ENCODE measurements at regions not wholly inside any gene's neighbourhood (a gene's known extent, or its start where the extent isn't known, plus 50 kb on each side); places are given as distances from the start of the nearest gene placed in this dataset.

GRCh38 chr4:59518005-59518823, 1681.9 kb upstream of the ADGRL3 start:
- no peak for TF ChIP-seq POLR2A (IDR thresholded peaks at IDR 0.05)
- TF ChIP-seq, protein P1, sequence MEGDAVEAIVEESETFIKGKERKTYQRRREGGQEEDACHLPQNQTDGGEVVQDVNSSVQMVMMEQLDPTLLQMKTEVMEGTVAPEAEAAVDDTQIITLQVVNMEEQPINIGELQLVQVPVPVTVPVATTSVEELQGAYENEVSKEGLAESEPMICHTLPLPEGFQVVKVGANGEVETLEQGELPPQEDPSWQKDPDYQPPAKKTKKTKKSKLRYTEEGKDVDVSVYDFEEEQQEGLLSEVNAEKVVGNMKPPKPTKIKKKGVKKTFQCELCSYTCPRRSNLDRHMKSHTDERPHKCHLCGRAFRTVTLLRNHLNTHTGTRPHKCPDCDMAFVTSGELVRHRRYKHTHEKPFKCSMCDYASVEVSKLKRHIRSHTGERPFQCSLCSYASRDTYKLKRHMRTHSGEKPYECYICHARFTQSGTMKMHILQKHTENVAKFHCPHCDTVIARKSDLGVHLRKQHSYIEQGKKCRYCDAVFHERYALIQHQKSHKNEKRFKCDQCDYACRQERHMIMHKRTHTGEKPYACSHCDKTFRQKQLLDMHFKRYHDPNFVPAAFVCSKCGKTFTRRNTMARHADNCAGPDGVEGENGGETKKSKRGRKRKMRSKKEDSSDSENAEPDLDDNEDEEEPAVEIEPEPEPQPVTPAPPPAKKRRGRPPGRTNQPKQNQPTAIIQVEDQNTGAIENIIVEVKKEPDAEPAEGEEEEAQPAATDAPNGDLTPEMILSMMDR (IDR thresholded peaks at IDR 0.05), result no peak

Measured in heart left ventricle (tissue), 13 donors.